ENCODE measurements at regions not wholly inside any gene's neighbourhood (a gene's known extent, or its start where the extent isn't known, plus 50 kb on each side); places are given as distances from the start of the nearest gene placed in this dataset.

DNA sequence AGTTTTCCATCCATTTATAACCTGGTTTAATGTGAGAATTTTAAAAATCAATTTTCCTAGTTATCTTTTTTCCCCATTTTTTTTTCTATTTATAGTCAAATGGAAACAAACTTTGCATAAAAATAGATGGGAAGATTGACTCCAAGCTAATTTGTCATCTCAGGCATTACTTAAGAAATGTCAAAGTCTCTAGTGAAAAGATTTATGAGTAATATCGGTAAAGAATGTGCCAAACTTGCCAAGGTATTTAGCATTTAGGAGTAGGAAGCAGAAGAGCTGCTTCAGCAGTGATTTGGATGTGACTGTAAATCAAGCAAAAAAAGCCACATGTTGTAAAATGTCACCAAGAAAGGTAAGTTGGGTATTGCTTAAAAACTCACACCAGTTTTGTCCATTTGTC, 108.6 kb downstream of the LACC1 start:
- H3K4me1 ChIP-seq (ENCODE audit: control insufficient read depth, insufficient read depth, low read length) = no peaks in the 10 kb centered on the region
- DNase-seq (ENCODE audit: low read depth, low spot score) (no peak), FAIRE-seq (no peak), ATAC-seq (no peak)
- H3K79me2 ChIP-seq (ENCODE audit: control insufficient read depth, insufficient read depth, low read length) = no peaks in the 10 kb centered on the region
- ChIA-PET POLR2A (no interaction called here), RAD21 (ENCODE audit: unreplicated experiment) (no interaction called here), CTCF (interaction anchor here (0.6 kb wide), 1 partner anchor 567 kb away, joined by 3 read pairs; no protein-coding TSS in a partner anchor), SMC1A (ENCODE audit: uncharacterized antibody, unreplicated experiment) (no interaction called here)
- no TSS peak for BruUV-seq (replicated peaks)
- no peaks in the 10 kb centered on the region for H3K9me3 ChIP-seq (replicated peaks; ENCODE audit: control insufficient read depth, insufficient read depth, low read length)
- no peak overlapping the region for H3K27ac ChIP-seq (ENCODE audit: control insufficient read depth, insufficient read depth)
- intact Hi-C loops (cut with micrococcal nuclease; ENCODE audit: unreplicated experiment) = no loop called here
- TF ChIP-seq, protein P1, sequence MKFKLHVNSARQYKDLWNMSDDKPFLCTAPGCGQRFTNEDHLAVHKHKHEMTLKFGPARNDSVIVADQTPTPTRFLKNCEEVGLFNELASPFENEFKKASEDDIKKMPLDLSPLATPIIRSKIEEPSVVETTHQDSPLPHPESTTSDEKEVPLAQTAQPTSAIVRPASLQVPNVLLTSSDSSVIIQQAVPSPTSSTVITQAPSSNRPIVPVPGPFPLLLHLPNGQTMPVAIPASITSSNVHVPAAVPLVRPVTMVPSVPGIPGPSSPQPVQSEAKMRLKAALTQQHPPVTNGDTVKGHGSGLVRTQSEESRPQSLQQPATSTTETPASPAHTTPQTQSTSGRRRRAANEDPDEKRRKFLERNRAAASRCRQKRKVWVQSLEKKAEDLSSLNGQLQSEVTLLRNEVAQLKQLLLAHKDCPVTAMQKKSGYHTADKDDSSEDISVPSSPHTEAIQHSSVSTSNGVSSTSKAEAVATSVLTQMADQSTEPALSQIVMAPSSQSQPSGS (IDR thresholded peaks at IDR 0.05; ENCODE audit: low read length) = no peak
- TF ChIP-seq, protein P2, sequence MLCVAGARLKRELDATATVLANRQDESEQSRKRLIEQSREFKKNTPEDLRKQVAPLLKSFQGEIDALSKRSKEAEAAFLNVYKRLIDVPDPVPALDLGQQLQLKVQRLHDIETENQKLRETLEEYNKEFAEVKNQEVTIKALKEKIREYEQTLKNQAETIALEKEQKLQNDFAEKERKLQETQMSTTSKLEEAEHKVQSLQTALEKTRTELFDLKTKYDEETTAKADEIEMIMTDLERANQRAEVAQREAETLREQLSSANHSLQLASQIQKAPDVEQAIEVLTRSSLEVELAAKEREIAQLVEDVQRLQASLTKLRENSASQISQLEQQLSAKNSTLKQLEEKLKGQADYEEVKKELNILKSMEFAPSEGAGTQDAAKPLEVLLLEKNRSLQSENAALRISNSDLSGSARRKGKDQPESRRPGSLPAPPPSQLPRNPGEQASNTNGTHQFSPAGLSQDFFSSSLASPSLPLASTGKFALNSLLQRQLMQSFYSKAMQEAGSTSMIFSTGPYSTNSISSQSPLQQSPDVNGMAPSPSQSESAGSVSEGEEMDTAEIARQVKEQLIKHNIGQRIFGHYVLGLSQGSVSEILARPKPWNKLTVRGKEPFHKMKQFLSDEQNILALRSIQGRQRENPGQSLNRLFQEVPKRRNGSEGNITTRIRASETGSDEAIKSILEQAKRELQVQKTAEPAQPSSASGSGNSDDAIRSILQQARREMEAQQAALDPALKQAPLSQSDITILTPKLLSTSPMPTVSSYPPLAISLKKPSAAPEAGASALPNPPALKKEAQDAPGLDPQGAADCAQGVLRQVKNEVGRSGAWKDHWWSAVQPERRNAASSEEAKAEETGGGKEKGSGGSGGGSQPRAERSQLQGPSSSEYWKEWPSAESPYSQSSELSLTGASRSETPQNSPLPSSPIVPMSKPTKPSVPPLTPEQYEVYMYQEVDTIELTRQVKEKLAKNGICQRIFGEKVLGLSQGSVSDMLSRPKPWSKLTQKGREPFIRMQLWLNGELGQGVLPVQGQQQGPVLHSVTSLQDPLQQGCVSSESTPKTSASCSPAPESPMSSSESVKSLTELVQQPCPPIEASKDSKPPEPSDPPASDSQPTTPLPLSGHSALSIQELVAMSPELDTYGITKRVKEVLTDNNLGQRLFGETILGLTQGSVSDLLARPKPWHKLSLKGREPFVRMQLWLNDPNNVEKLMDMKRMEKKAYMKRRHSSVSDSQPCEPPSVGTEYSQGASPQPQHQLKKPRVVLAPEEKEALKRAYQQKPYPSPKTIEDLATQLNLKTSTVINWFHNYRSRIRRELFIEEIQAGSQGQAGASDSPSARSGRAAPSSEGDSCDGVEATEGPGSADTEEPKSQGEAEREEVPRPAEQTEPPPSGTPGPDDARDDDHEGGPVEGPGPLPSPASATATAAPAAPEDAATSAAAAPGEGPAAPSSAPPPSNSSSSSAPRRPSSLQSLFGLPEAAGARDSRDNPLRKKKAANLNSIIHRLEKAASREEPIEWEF (IDR thresholded peaks at IDR 0.05; ENCODE audit: insufficient replicate concordance, low read depth, low read length) = no peak
- TF ChIP-seq RCOR1 (conservative IDR thresholded peaks at IDR 0.05; ENCODE audit: low read depth, low read length) (no peak), RUNX3 (IDR thresholded peaks at IDR 0.05; ENCODE audit: low read length) (no peak), MYC (IDR thresholded peaks at IDR 0.05; ENCODE audit: insufficient read depth, insufficient read length, insufficient replicate concordance, low read length, severe bottlenecking) (no peak), PAX5 (IDR thresholded peaks at IDR 0.05; ENCODE audit: borderline replicate concordance, low read depth, low read length) (no peak), SMARCA5 (IDR thresholded peaks at IDR 0.05) (no peak), POLR2A (IDR thresholded peaks at IDR 0.05; ENCODE audit: low read depth, low read length) (no peak)
- TF ChIP-seq, protein P3, sequence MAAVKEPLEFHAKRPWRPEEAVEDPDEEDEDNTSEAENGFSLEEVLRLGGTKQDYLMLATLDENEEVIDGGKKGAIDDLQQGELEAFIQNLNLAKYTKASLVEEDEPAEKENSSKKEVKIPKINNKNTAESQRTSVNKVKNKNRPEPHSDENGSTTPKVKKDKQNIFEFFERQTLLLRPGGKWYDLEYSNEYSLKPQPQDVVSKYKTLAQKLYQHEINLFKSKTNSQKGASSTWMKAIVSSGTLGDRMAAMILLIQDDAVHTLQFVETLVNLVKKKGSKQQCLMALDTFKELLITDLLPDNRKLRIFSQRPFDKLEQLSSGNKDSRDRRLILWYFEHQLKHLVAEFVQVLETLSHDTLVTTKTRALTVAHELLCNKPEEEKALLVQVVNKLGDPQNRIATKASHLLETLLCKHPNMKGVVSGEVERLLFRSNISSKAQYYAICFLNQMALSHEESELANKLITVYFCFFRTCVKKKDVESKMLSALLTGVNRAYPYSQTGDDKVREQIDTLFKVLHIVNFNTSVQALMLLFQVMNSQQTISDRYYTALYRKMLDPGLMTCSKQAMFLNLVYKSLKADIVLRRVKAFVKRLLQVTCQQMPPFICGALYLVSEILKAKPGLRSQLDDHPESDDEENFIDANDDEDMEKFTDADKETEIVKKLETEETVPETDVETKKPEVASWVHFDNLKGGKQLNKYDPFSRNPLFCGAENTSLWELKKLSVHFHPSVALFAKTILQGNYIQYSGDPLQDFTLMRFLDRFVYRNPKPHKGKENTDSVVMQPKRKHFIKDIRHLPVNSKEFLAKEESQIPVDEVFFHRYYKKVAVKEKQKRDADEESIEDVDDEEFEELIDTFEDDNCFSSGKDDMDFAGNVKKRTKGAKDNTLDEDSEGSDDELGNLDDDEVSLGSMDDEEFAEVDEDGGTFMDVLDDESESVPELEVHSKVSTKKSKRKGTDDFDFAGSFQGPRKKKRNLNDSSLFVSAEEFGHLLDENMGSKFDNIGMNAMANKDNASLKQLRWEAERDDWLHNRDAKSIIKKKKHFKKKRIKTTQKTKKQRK (IDR thresholded peaks at IDR 0.05; ENCODE audit: low read depth, low read length) = no peak
- peaks cover 0 to 4% of the 10 kb centered on the region in 2 experiments; a peak in 2 of 4 replicates for H3K27me3 ChIP-seq (replicated peaks in 1 of 2; ENCODE audit: control insufficient read depth in 2 of 2, insufficient read depth in 2 of 2, low read length in 1 of 2)
- 70% methylated on average over 1 of the region's 1 CpG for WGBS (ENCODE audit: insufficient coverage, insufficient replicate concordance, low lambda C conversion rate, missing lambda C conversion rate)
- no peak overlapping the region for H3K4me3 ChIP-seq
- no peaks in the 10 kb centered on the region for H3K36me3 ChIP-seq (ENCODE audit: control insufficient read depth in 2 of 2, insufficient read depth in 2 of 2, low read length in 1 of 2)
- H4K20me1 ChIP-seq (ENCODE audit: control insufficient read depth, insufficient read depth) = no peaks in the 10 kb centered on the region
- in situ Hi-C loops (cut with MboI) = no loop called here
- no peak overlapping the region for H2AFZ ChIP-seq (ENCODE audit: control insufficient read depth, low read depth, low read length)
- H3K4me2 ChIP-seq (ENCODE audit: control insufficient read depth, insufficient read depth) = no peak overlapping the region
- H3K9ac ChIP-seq (ENCODE audit: control insufficient read depth, insufficient read depth, low read length) = no peak overlapping the region

Data from GM12878 (cell line).